ENCODE measurements at regions not wholly inside any gene's neighbourhood (a gene's known extent, or its start where the extent isn't known, plus 50 kb on each side); places are given as distances from the start of the nearest gene placed in this dataset.

- TF ChIP-seq CTCF (IDR thresholded peaks at IDR 0.05; ENCODE audit: control extremely low read depth, extremely low read depth): no peak
- ATAC-seq (ENCODE audit: insufficient read depth, low FRiP score) (no peak), DNase-seq (no peak)
- 95 to 100% methylated on average over 2 of the region's 2 CpGs for WGBS, 2 donors
- Histone ChIP-seq H3K27me3 (ENCODE audit: control insufficient read depth in 3 of 3, insufficient read depth in 3 of 3, low read length in 2 of 3) (no peaks in the 10 kb centered on the region), H3K27ac (ENCODE audit: low read depth in 1 of 2, low read length in 1 of 2) (no peak overlapping the region), H3K4me1 (ENCODE audit: control insufficient read depth in 5 of 5, insufficient read depth in 5 of 5, low read length in 5 of 5) (peaks cover 0 to 56% (median 23%) of the 10 kb centered on the region in 5 donors), H3K9ac (ENCODE audit: insufficient read depth in 1 of 2, low read length in 2 of 2) (no peak overlapping the region), H3K9me3 (ENCODE audit: control insufficient read depth in 4 of 4, insufficient read depth in 3 of 4, low read length in 3 of 4) (no peaks in the 10 kb centered on the region), H3K36me3 (ENCODE audit: control insufficient read depth in 4 of 4, insufficient read depth in 4 of 4, low read length in 4 of 4) (no peaks in the 10 kb centered on the region), H3K4me3 (no peak overlapping the region)
These were observed 192.2 kb downstream of the ZFP36L2 start for GRCh38 chr2:43034242-43034619.

- Histone ChIP-seq H3K9me3 (ENCODE audit: control insufficient read depth in 4 of 4, insufficient read depth in 3 of 4, low read length in 3 of 4) (no peaks in the 10 kb centered on the region), H3K27me3 (ENCODE audit: control insufficient read depth in 3 of 3, insufficient read depth in 3 of 3, low read length in 2 of 3) (no peaks in the 10 kb centered on the region), H3K4me1 (ENCODE audit: control insufficient read depth in 5 of 5, insufficient read depth in 5 of 5, low read length in 5 of 5) (peaks cover 0 to 53% (median 22%) of the 10 kb centered on the region in 5 donors), H3K36me3 (ENCODE audit: control insufficient read depth in 4 of 4, insufficient read depth in 4 of 4, low read length in 4 of 4) (no peaks in the 10 kb centered on the region), H3K9ac (ENCODE audit: insufficient read depth in 1 of 2, low read length in 2 of 2) (no peak overlapping the region), H3K27ac (ENCODE audit: low read depth in 1 of 2, low read length in 1 of 2) (peak overlapping the region in 1 of 2 donors; percentile 54), H3K4me3 (no peak overlapping the region)
- 94 to 98% methylated on average over 13 of the region's 13 CpGs for WGBS, 2 donors
- no peak for TF ChIP-seq CTCF (IDR thresholded peaks at IDR 0.05; ENCODE audit: control extremely low read depth, extremely low read depth)
- no peak for ATAC-seq (ENCODE audit: insufficient read depth, low FRiP score)
- no peak for DNase-seq
These were observed 192.8 kb downstream of the ZFP36L2 start for GRCh38 chr2:43033466-43034241.

GRCh38 chr2:43033016-43033270 is 193.5 kb downstream of the ZFP36L2 start:
- Histone ChIP-seq H3K9ac (ENCODE audit: insufficient read depth in 1 of 2, low read length in 2 of 2) (peak overlapping the region in 1 of 2 donors; percentile 52), H3K36me3 (ENCODE audit: control insufficient read depth in 4 of 4, insufficient read depth in 4 of 4, low read length in 4 of 4) (no peaks in the 10 kb centered on the region), H3K4me1 (ENCODE audit: control insufficient read depth in 5 of 5, insufficient read depth in 5 of 5, low read length in 5 of 5) (peaks cover 0 to 52% (median 19%) of the 10 kb centered on the region in 5 donors), H3K4me3 (no peak overlapping the region), H3K27me3 (ENCODE audit: control insufficient read depth in 3 of 3, insufficient read depth in 3 of 3, low read length in 2 of 3) (no peaks in the 10 kb centered on the region), H3K27ac (ENCODE audit: low read depth in 1 of 2, low read length in 1 of 2) (peak overlapping the region in 1 of 2 donors; percentile 54), H3K9me3 (ENCODE audit: control insufficient read depth in 4 of 4, insufficient read depth in 3 of 4, low read length in 3 of 4) (no peaks in the 10 kb centered on the region)
- ATAC-seq (ENCODE audit: insufficient read depth, low FRiP score) (no peak), DNase-seq (no peak)
- whole genome bisulfite sequencing, 2 donors: 82 to 88% methylated on average over 7 of the region's 7 CpGs
- no peak for TF ChIP-seq CTCF (IDR thresholded peaks at IDR 0.05; ENCODE audit: control extremely low read depth, extremely low read depth)
